Hepatocyte (in vitro differentiated cells): ENCODE measurements at regions not wholly inside any gene's neighbourhood (a gene's known extent, or its start where the extent isn't known, plus 50 kb on each side); places are given as distances from the start of the nearest gene placed in this dataset.

Experiments used
- DNase-seq: peaks from one replicate; pipeline ENCODE4 v3.0.0-alpha.2; 2016; ENCODE audit warnings: low spot score
- H2AFZ ChIP-seq: fragments of 200-600 bp; sonication (generic); 2 replicates; pipeline ENCODE4 v1.6.0; 2016; ENCODE audit warnings: antibody characterized with exemption, mild to moderate bottlenecking
- H3K27ac ChIP-seq: fragments of 200-600 bp; sonication (generic); 2 replicates; pipeline ENCODE4 v1.5.1; 2016; ENCODE audit warnings: mild to moderate bottlenecking
- H3K27me3 ChIP-seq: fragments of 200-600 bp; sonication (generic); 2 replicates; pipeline ENCODE4 v1.6.1; 2016
- H3K36me3 ChIP-seq: fragments of 200-600 bp; sonication (generic); replicated peaks from 2 replicates; pipeline ENCODE4 v1.5.1; 2016; ENCODE audit warnings: low read depth; ENCODE audit not compliant: insufficient read depth
- H3K4me1 ChIP-seq: fragments of 200-600 bp; sonication (generic); 2 replicates; pipeline ENCODE4 v1.5.1; 2016; ENCODE audit warnings: mild to moderate bottlenecking, moderate library complexity; ENCODE audit not compliant: insufficient read depth
- H3K4me2 ChIP-seq: fragments of 200-600 bp; sonication (generic); 2 replicates; pipeline ENCODE4 v1.6.0; 2016
- H3K4me3 ChIP-seq: fragments of 200-600 bp; sonication (generic); 2 replicates; pipeline ENCODE4 v1.5.1; 2016; ENCODE audit warnings: mild to moderate bottlenecking
- H3K79me2 ChIP-seq: fragments of 200-600 bp; sonication (generic); 2 replicates; pipeline ENCODE4 v1.6.0; 2017; ENCODE audit warnings: mild to moderate bottlenecking
- H3K9me2 ChIP-seq: fragments of 200-600 bp; sonication (generic); replicated peaks from 2 replicates; pipeline ENCODE4 v1.6.0; 2017; ENCODE audit warnings: mild to moderate bottlenecking; ENCODE audit not compliant: insufficient read depth
- H3K9me3 ChIP-seq: fragments of 200-600 bp; sonication (generic); 2 replicates; pipeline ENCODE4 v1.5.1; 2016; ENCODE audit warnings: low read depth, mild to moderate bottlenecking
- H4K20me1 ChIP-seq: fragments of 200-600 bp; sonication (generic); 2 replicates; pipeline ENCODE4 v1.6.0; 2016; ENCODE audit warnings: mild to moderate bottlenecking; ENCODE audit not compliant: insufficient read depth, poor library complexity, severe bottlenecking
- CTCF ChIP-seq: fragments of 200-600 bp; sonication (generic); IDR thresholded peaks from 2 replicates; pipeline ENCODE4 v1.5.1; 2016; ENCODE audit warnings: antibody characterized with exemption, mild to moderate bottlenecking; ENCODE audit not compliant: poor library complexity
- EZH2 ChIP-seq: fragments of 200-600 bp; sonication (generic); IDR thresholded peaks from 2 replicates; pipeline ENCODE4 v1.6.1; 2016; ENCODE audit warnings: antibody characterized with exemption, mild to moderate bottlenecking, borderline replicate concordance
- EZH2phosphoT487 ChIP-seq: fragments of 200-600 bp; sonication (generic); IDR thresholded peaks from one replicate; pipeline ENCODE4 v1.6.1; 2018; ENCODE audit warnings: antibody characterized with exemption, mild to moderate bottlenecking, low read depth, moderate library complexity; ENCODE audit not compliant: unreplicated experiment, severe bottlenecking
- WGBS: methylation state at CpG from one replicate; pipeline ENCODE4 v1.1.6; 2016; ENCODE audit warnings: low lambda C conversion rate; ENCODE audit errors: missing lambda C conversion rate; 5-methylcytosine and 5-hydroxymethylcytosine counted together

- Histone ChIP-seq H3K27ac (no peak overlapping the region), H3K4me1 (no peaks in the 10 kb centered on the region), H3K79me2 (no peaks in the 10 kb centered on the region), H3K9me2 (no peaks in the 10 kb centered on the region), H2AFZ (no peak overlapping the region), H3K4me3 (no peak overlapping the region), H3K4me2 (no peak overlapping the region), H4K20me1 (no peaks in the 10 kb centered on the region), H3K36me3 (no peaks in the 10 kb centered on the region), H3K9me3 (no peaks in the 10 kb centered on the region), H3K27me3 (no peaks in the 10 kb centered on the region)
- no peak for TF ChIP-seq EZH2
- no peak for TF ChIP-seq EZH2phosphoT487
- no peak for TF ChIP-seq CTCF
- WGBS, result 65% methylated on average over 3 of the region's 3 CpGs
- DNase-seq, result no peak
These were observed 119.1 kb upstream of the CNKSR2 start for GRCh38 chrX:21255032-21255618.

- no peak for TF ChIP-seq CTCF
- no peak for TF ChIP-seq EZH2phosphoT487
- 72% methylated on average over 1 of the region's 1 CpG for WGBS
- H4K20me1 ChIP-seq, result no peaks in the 10 kb centered on the region
- H3K27ac ChIP-seq, result no peak overlapping the region
- H3K36me3 ChIP-seq, result no peaks in the 10 kb centered on the region
- H3K27me3 ChIP-seq, result no peaks in the 10 kb centered on the region
- H3K4me3 ChIP-seq, result no peak overlapping the region
- H3K9me3 ChIP-seq, result no peaks in the 10 kb centered on the region
- no peaks in the 10 kb centered on the region for H3K79me2 ChIP-seq
- DNase-seq, result no peak
- no peak overlapping the region for H3K4me2 ChIP-seq
- H3K4me1 ChIP-seq, result no peaks in the 10 kb centered on the region
- H2AFZ ChIP-seq, result no peak overlapping the region
- no peaks in the 10 kb centered on the region for H3K9me2 ChIP-seq
These were observed 107.3 kb upstream of the CNKSR2 start for GRCh38 chrX:21266949-21267348.

GRCh38 chrX:21276736-21277433 is 97.3 kb upstream of the CNKSR2 start:
- H4K20me1 ChIP-seq, result no peaks in the 10 kb centered on the region
- H3K79me2 ChIP-seq, result no peaks in the 10 kb centered on the region
- no peaks in the 10 kb centered on the region for H3K4me1 ChIP-seq
- no peak overlapping the region for H3K4me2 ChIP-seq
- no peak overlapping the region for H3K27ac ChIP-seq
- TF ChIP-seq EZH2 (no peak), EZH2phosphoT487 (no peak), CTCF (no peak)
- 85% methylated on average over 8 of the region's 8 CpGs for WGBS
- H3K27me3 ChIP-seq, result no peaks in the 10 kb centered on the region
- H3K4me3 ChIP-seq, result no peak overlapping the region
- H3K9me3 ChIP-seq, result no peaks in the 10 kb centered on the region
- H3K9me2 ChIP-seq, result no peaks in the 10 kb centered on the region
- H3K36me3 ChIP-seq, result no peaks in the 10 kb centered on the region
- no peak overlapping the region for H2AFZ ChIP-seq
- DNase-seq, result no peak
